Body of pancreas (tissue), 4 donors: ENCODE measurements at regions not wholly inside any gene's neighbourhood (a gene's known extent, or its start where the extent isn't known, plus 50 kb on each side); places are given as distances from the start of the nearest gene placed in this dataset.
"Not testable (repeated sequence)": the region's sequence is repeated elsewhere in the genome, so short reads cannot be mapped to it uniquely, and the experiment has no call there.

ENCODE experiments used
- ATAC-seq: fragments of 150-250 bp; one replicate; pipeline ENCODE4 v1.9.1; 2016
- DNase-seq, 4 donors: peaks; one replicate each; pipeline ENCODE4 v3.0.0-alpha.2; 2019
- H3K27ac ChIP-seq, 4 donors: fragments of 200-600 bp; sonication (generic); 1 replicate in 3 of 4; 2 replicates in 1 of 4; pipeline versions ENCODE4 v1.5.1 to v1.6.1; 2016 to 2019; ENCODE audit warnings: mild to moderate bottlenecking in 1 of 4, mixed read lengths in 1 of 4, moderate library complexity in 1 of 4
- H3K27me3 ChIP-seq, 2 donors: fragments of 200-600 bp; sonication (generic); one replicate each; pipeline ENCODE4 v1.6.0; 2016; ENCODE audit warnings: mild to moderate bottlenecking in 1 of 2
- H3K36me3 ChIP-seq, 2 donors: fragments of 200-600 bp; sonication (generic); replicated peaks in 1 of 2; 2 replicates each; pipeline ENCODE4 v1.5.1; 2016; ENCODE audit warnings: low read depth in 2 of 2; ENCODE audit not compliant: insufficient read depth in 1 of 2
- H3K4me1 ChIP-seq: fragments of 200-600 bp; sonication (generic); one replicate; pipeline ENCODE4 v1.6.0; 2016
- H3K4me3 ChIP-seq, 2 donors: fragments of 200-600 bp; sonication (generic); 1 replicate in 1 of 2; 2 replicates in 1 of 2; pipeline ENCODE4 v1.5.1; 2016 to 2019
- H3K9me3 ChIP-seq, 3 donors: fragments of 200-600 bp; sonication (generic); 1 replicate in 2 of 3; 2 replicates in 1 of 3; pipeline ENCODE4 v1.5.1; 2016
- WGBS, 2 donors: methylation state at CpG; one replicate each; pipeline ENCODE4 v1.1.5; 2017; 5-methylcytosine and 5-hydroxymethylcytosine counted together
- intact Hi-C: fragments of 100-400 bp; cut with DNase I; formaldehyde crosslinking; loops from one replicate; pipeline ENCODE4 v1.15.1; 2023

GRCh38 chr2:87638114-87638807 is 109.6 kb upstream of the PLGLB2 start:
- ATAC-seq, H3K4me3 ChIP-seq, H3K9me3 ChIP-seq, H3K4me1 ChIP-seq, H3K27ac ChIP-seq, intact Hi-C loops, H3K27me3 ChIP-seq, H3K36me3 ChIP-seq, DNase-seq: not testable (repeated sequence)
- WGBS, 2 donors = 77 to 87% methylated on average over 7 to 10 of the region's 10 CpGs

- H3K9me3 ChIP-seq, DNase-seq, H3K27me3 ChIP-seq, H3K36me3 ChIP-seq, H3K4me1 ChIP-seq, intact Hi-C loops, H3K4me3 ChIP-seq, H3K27ac ChIP-seq, ATAC-seq: not testable (repeated sequence)
- no CpG with 5 or more reads among the region's 7 CpGs for WGBS, 2 donors
Observed at GRCh38 chr2:87638872-87639271, 109.0 kb upstream of the PLGLB2 start.

GRCh38 chr2:87639801-87640440 is 108.0 kb upstream of the PLGLB2 start:
- H3K27ac ChIP-seq, H3K4me1 ChIP-seq, intact Hi-C loops, DNase-seq, H3K27me3 ChIP-seq, H3K4me3 ChIP-seq, H3K9me3 ChIP-seq, ATAC-seq, H3K36me3 ChIP-seq: not testable (repeated sequence)
- 59 to 64% methylated on average over 3 to 9 of the region's 15 CpGs for WGBS, 2 donors

GRCh38 chr2:87640961-87641563 is 106.8 kb upstream of the PLGLB2 start:
- H3K4me3 ChIP-seq, H3K9me3 ChIP-seq, H3K27ac ChIP-seq, DNase-seq, intact Hi-C loops, H3K4me1 ChIP-seq, H3K27me3 ChIP-seq, ATAC-seq, H3K36me3 ChIP-seq: not testable (repeated sequence)
- 86 to 92% methylated on average over 4 of the region's 4 CpGs for WGBS, 2 donors

GRCh38 chr2:87643165-87643564 is 104.7 kb upstream of the PLGLB2 start:
- H3K27me3 ChIP-seq, H3K36me3 ChIP-seq, H3K9me3 ChIP-seq, H3K27ac ChIP-seq, intact Hi-C loops, DNase-seq, H3K4me1 ChIP-seq, H3K4me3 ChIP-seq, ATAC-seq: not testable (repeated sequence)
- 87% methylated on average over 2 of the region's 4 CpGs; no CpG with 5 or more reads in 1 of the 2 donors for WGBS, 2 donors

- H3K27ac ChIP-seq, H3K4me3 ChIP-seq, intact Hi-C loops, H3K9me3 ChIP-seq, H3K36me3 ChIP-seq, H3K27me3 ChIP-seq, H3K4me1 ChIP-seq: not testable (repeated sequence)
- WGBS, 2 donors = 0% methylated on average over 2 of the region's 5 CpGs
- ATAC-seq (peak; percentile 73), DNase-seq (peak in 2 of 4 donors; percentile 15 to 22)
Observed at GRCh38 chr2:87647737-87648498, 100.0 kb upstream of the PLGLB2 start.

- ATAC-seq, H3K9me3 ChIP-seq, DNase-seq, H3K36me3 ChIP-seq, H3K27me3 ChIP-seq, intact Hi-C loops, H3K4me3 ChIP-seq, H3K27ac ChIP-seq, H3K4me1 ChIP-seq: not testable (repeated sequence)
- no CpG with 5 or more reads among the region's 3 CpGs for WGBS, 2 donors
Observed at GRCh38 chr2:87648815-87649214, 99.1 kb upstream of the PLGLB2 start.

- ATAC-seq, H3K27ac ChIP-seq, H3K4me3 ChIP-seq, H3K36me3 ChIP-seq, intact Hi-C loops, H3K9me3 ChIP-seq, H3K27me3 ChIP-seq, H3K4me1 ChIP-seq, DNase-seq: not testable (repeated sequence)
- WGBS, 2 donors = 67 to 97% methylated on average over 2 to 3 of the region's 3 CpGs
Observed at GRCh38 chr2:87649871-87650270, 98.0 kb upstream of the PLGLB2 start.

GRCh38 chr2:87650837-87651236 is 97.0 kb upstream of the PLGLB2 start:
- H3K27ac ChIP-seq, H3K4me1 ChIP-seq, H3K36me3 ChIP-seq, ATAC-seq, H3K4me3 ChIP-seq, H3K9me3 ChIP-seq, H3K27me3 ChIP-seq, DNase-seq, intact Hi-C loops: not testable (repeated sequence)
- whole genome bisulfite sequencing, 2 donors = 94% methylated on average over 2 of the region's 2 CpGs; no CpG with 5 or more reads in 1 of the 2 donors

GRCh38 chr2:87651589-87651988 is 96.3 kb upstream of the PLGLB2 start:
- H3K4me3 ChIP-seq, intact Hi-C loops, H3K4me1 ChIP-seq, H3K36me3 ChIP-seq, DNase-seq, H3K27me3 ChIP-seq, H3K27ac ChIP-seq, ATAC-seq, H3K9me3 ChIP-seq: not testable (repeated sequence)
- WGBS, 2 donors = 75 to 91% methylated on average over 1 to 2 of the region's 2 CpGs

- DNase-seq, H3K4me1 ChIP-seq, H3K27ac ChIP-seq, H3K36me3 ChIP-seq, H3K9me3 ChIP-seq, ATAC-seq, H3K27me3 ChIP-seq, intact Hi-C loops, H3K4me3 ChIP-seq: not testable (repeated sequence)
Observed at GRCh38 chr2:87653373-87653772, 94.5 kb upstream of the PLGLB2 start.
